ENCODE measurements at regions not wholly inside any gene's neighbourhood (a gene's known extent, or its start where the extent isn't known, plus 50 kb on each side); places are given as distances from the start of the nearest gene placed in this dataset.

GRCh38 chr3:18734309-18734708, 309.2 kb upstream of the SATB1 start:
- no peaks in the 10 kb centered on the region for H3K36me3 ChIP-seq (ENCODE audit: control insufficient read depth, insufficient read depth, low read length)
- no peaks in the 10 kb centered on the region for H3K9me3 ChIP-seq (replicated peaks; ENCODE audit: control insufficient read depth, low read depth, low read length)
- H3K4me3 ChIP-seq (ENCODE audit: low read length), result no peak overlapping the region
- whole genome bisulfite sequencing (ENCODE audit: insufficient coverage), result no CpG with 5 or more reads among the region's 2 CpGs
- no peak overlapping the region for H3K27ac ChIP-seq (ENCODE audit: low read length)
- peaks cover 5% of the 10 kb centered on the region for H3K4me1 ChIP-seq (ENCODE audit: control insufficient read depth, insufficient read depth, low read length)
- DNase-seq, result no peak
- no peaks in the 10 kb centered on the region for H3K27me3 ChIP-seq (ENCODE audit: control insufficient read depth, insufficient read depth, low read length)

- no peak for DNase-seq
- WGBS (ENCODE audit: insufficient coverage), result no CpG with 5 or more reads among the region's 1 CpG
- H3K4me1 ChIP-seq (ENCODE audit: control insufficient read depth, insufficient read depth, low read length), result peaks cover 5% of the 10 kb centered on the region
- H3K27ac ChIP-seq (ENCODE audit: low read length), result no peak overlapping the region
- no peak overlapping the region for H3K4me3 ChIP-seq (ENCODE audit: low read length)
- H3K9me3 ChIP-seq (replicated peaks; ENCODE audit: control insufficient read depth, low read depth, low read length), result no peaks in the 10 kb centered on the region
- H3K27me3 ChIP-seq (ENCODE audit: control insufficient read depth, insufficient read depth, low read length), result no peaks in the 10 kb centered on the region
- no peaks in the 10 kb centered on the region for H3K36me3 ChIP-seq (ENCODE audit: control insufficient read depth, insufficient read depth, low read length)
These were observed 307.3 kb upstream of the SATB1 start for GRCh38 chr3:18732474-18732873.

GRCh38 chr3:18730491-18730890, 305.4 kb upstream of the SATB1 start:
- Histone ChIP-seq H3K9me3 (replicated peaks; ENCODE audit: control insufficient read depth, low read depth, low read length) (no peaks in the 10 kb centered on the region), H3K27ac (ENCODE audit: low read length) (no peak overlapping the region), H3K27me3 (ENCODE audit: control insufficient read depth, insufficient read depth, low read length) (no peaks in the 10 kb centered on the region), H3K36me3 (ENCODE audit: control insufficient read depth, insufficient read depth, low read length) (no peaks in the 10 kb centered on the region), H3K4me3 (ENCODE audit: low read length) (no peak overlapping the region), H3K4me1 (ENCODE audit: control insufficient read depth, insufficient read depth, low read length) (peaks cover 5% of the 10 kb centered on the region)
- WGBS (ENCODE audit: insufficient coverage), result no CpG with 5 or more reads among the region's 2 CpGs
- no peak for DNase-seq

GRCh38 chr3:18729671-18730070, 304.5 kb upstream of the SATB1 start:
- DNase-seq, result no peak
- no peak overlapping the region for H3K4me3 ChIP-seq (ENCODE audit: low read length)
- WGBS (ENCODE audit: insufficient coverage), result no CpG with 5 or more reads among the region's 1 CpG
- H3K36me3 ChIP-seq (ENCODE audit: control insufficient read depth, insufficient read depth, low read length), result no peaks in the 10 kb centered on the region
- H3K27ac ChIP-seq (ENCODE audit: low read length), result no peak overlapping the region
- no peaks in the 10 kb centered on the region for H3K9me3 ChIP-seq (replicated peaks; ENCODE audit: control insufficient read depth, low read depth, low read length)
- H3K27me3 ChIP-seq (ENCODE audit: control insufficient read depth, insufficient read depth, low read length), result no peaks in the 10 kb centered on the region
- peaks cover 4% of the 10 kb centered on the region for H3K4me1 ChIP-seq (ENCODE audit: control insufficient read depth, insufficient read depth, low read length)

DNA sequence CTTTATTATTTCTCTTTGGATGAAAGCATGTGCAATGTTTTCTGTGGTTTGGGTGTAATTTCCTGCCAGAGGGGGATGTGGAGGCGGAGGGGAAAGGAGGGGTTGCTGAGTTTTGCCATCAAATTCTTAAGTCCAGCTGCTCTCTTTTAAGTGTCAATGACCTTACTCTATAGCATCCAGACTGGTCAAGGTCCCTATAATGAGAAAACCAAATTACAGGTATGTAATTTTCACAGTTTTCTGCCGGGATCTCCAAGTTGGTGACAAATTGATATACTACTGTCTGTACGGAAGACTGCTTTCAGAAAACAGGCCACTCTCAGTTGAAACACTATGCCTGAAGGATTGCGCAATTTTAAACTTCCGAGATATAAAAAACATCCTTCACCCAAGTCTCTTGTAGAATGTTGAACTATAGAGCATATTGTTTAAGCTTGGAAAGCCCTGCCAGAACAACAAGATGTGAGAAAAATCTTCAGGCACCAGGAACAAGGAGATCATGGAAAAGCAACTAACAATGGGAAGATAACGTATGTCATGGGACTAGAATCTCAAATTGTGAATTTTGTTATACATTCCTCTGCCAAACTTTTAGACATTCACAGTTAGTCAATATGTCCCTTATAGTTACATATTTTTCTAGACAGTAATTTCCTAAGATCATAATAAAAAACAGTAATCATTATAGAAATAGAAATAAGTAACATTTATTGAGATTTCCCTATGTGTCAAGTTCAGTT, 300.7 kb upstream of the SATB1 start:
- Histone ChIP-seq H3K36me3 (ENCODE audit: control insufficient read depth, insufficient read depth, low read length) (no peaks in the 10 kb centered on the region), H3K4me1 (ENCODE audit: control insufficient read depth, insufficient read depth, low read length) (no peaks in the 10 kb centered on the region), H3K4me3 (ENCODE audit: low read length) (no peak overlapping the region), H3K9me3 (replicated peaks; ENCODE audit: control insufficient read depth, low read depth, low read length) (no peaks in the 10 kb centered on the region), H3K27ac (ENCODE audit: low read length) (no peak overlapping the region), H3K27me3 (ENCODE audit: control insufficient read depth, insufficient read depth, low read length) (no peaks in the 10 kb centered on the region)
- no CpG with 5 or more reads among the region's 6 CpGs for WGBS (ENCODE audit: insufficient coverage)
- DNase-seq, result peak; percentile 68

- H3K27ac ChIP-seq (ENCODE audit: low read length), result no peak overlapping the region
- 88% methylated on average over 1 of the region's 2 CpGs for WGBS (ENCODE audit: insufficient coverage)
These were observed 299.3 kb upstream of the SATB1 start for GRCh38 chr3:18724456-18724855.

DNA sequence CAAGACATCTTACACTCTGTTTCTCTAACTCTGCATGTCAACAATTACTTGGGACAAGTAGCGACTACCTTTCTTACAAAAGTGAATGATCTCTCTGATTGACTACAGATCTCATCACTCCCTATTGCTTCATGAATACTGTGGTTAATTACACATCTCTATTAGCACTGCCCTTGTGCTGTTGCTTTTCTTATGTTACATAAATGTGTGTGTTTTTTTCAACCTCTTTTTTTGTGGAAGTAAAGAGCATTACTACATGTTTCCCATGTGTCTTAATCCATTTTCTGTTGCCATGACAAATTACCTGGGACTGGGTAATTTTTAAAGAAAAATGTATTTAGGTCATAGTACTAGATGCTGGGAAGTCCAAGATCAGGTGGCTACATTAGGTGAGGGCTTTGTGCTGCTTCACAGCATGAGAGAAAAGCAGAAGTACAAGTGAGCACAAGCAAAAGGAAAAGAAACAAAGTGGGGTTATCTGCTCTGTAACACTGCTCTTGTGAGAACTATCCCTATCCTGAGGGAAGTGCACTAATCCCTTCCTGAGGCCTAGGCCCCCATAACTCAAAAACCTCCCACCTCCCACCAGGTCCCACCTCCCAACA, 298.2 kb upstream of the SATB1 start:
- WGBS (ENCODE audit: insufficient coverage), result no CpG with 5 or more reads among the region's 1 CpG
- no peak for DNase-seq
- no peak overlapping the region for H3K4me3 ChIP-seq (ENCODE audit: low read length)
- H3K9me3 ChIP-seq (replicated peaks; ENCODE audit: control insufficient read depth, low read depth, low read length), result no peaks in the 10 kb centered on the region
- H3K27me3 ChIP-seq (ENCODE audit: control insufficient read depth, insufficient read depth, low read length), result no peaks in the 10 kb centered on the region
- no peak overlapping the region for H3K27ac ChIP-seq (ENCODE audit: low read length)
- H3K4me1 ChIP-seq (ENCODE audit: control insufficient read depth, insufficient read depth, low read length), result no peaks in the 10 kb centered on the region
- H3K36me3 ChIP-seq (ENCODE audit: control insufficient read depth, insufficient read depth, low read length), result no peaks in the 10 kb centered on the region

More at GRCh38 chr3:18724456-18724855, 299.3 kb upstream of the SATB1 start:
- no peak for DNase-seq
- Histone ChIP-seq H3K27me3 (ENCODE audit: control insufficient read depth, insufficient read depth, low read length) (no peaks in the 10 kb centered on the region), H3K36me3 (ENCODE audit: control insufficient read depth, insufficient read depth, low read length) (no peaks in the 10 kb centered on the region), H3K4me3 (ENCODE audit: low read length) (no peak overlapping the region), H3K9me3 (replicated peaks; ENCODE audit: control insufficient read depth, low read depth, low read length) (no peaks in the 10 kb centered on the region), H3K4me1 (ENCODE audit: control insufficient read depth, insufficient read depth, low read length) (no peaks in the 10 kb centered on the region)

GRCh38 chr3:18720543-18720942, 295.4 kb upstream of the SATB1 start:
- no CpG with 5 or more reads among the region's 5 CpGs for WGBS (ENCODE audit: insufficient coverage)
- Histone ChIP-seq H3K4me3 (ENCODE audit: low read length) (no peak overlapping the region), H3K36me3 (ENCODE audit: control insufficient read depth, insufficient read depth, low read length) (no peaks in the 10 kb centered on the region), H3K27me3 (ENCODE audit: control insufficient read depth, insufficient read depth, low read length) (no peaks in the 10 kb centered on the region), H3K27ac (ENCODE audit: low read length) (no peak overlapping the region), H3K4me1 (ENCODE audit: control insufficient read depth, insufficient read depth, low read length) (no peaks in the 10 kb centered on the region), H3K9me3 (replicated peaks; ENCODE audit: control insufficient read depth, low read depth, low read length) (no peaks in the 10 kb centered on the region)
- no peak for DNase-seq

DNA sequence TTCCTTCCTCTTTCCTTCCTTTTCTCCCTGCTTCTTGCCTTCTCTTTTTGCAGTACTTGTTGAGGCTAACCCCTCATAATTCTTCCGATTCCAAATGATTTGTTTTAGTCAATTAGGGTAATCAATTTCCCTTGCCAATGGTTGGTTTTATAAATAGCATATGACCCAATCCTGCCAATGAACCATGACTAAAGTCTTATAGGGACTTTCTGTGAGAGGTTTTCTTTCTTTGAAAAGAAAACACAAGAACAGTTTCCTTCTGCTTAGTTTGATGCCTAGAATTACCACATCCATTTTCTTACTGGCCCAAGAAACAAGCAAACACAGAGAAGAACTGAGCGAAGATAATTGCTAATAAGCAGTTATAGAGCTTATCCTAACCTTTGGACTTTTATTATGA, 292.5 kb upstream of the SATB1 start:
- H3K27me3 ChIP-seq (ENCODE audit: control insufficient read depth, insufficient read depth, low read length), result no peaks in the 10 kb centered on the region
- no peak for DNase-seq
- H3K36me3 ChIP-seq (ENCODE audit: control insufficient read depth, insufficient read depth, low read length), result no peaks in the 10 kb centered on the region
- H3K9me3 ChIP-seq (replicated peaks; ENCODE audit: control insufficient read depth, low read depth, low read length), result no peaks in the 10 kb centered on the region
- no CpG with 5 or more reads among the region's 2 CpGs for WGBS (ENCODE audit: insufficient coverage)
- no peak overlapping the region for H3K4me3 ChIP-seq (ENCODE audit: low read length)
- H3K4me1 ChIP-seq (ENCODE audit: control insufficient read depth, insufficient read depth, low read length), result no peaks in the 10 kb centered on the region
- no peak overlapping the region for H3K27ac ChIP-seq (ENCODE audit: low read length)

- 66% methylated on average over 2 of the region's 3 CpGs for WGBS (ENCODE audit: insufficient coverage)
- Histone ChIP-seq H3K9me3 (replicated peaks; ENCODE audit: control insufficient read depth, low read depth, low read length) (no peaks in the 10 kb centered on the region), H3K27ac (ENCODE audit: low read length) (no peak overlapping the region), H3K4me3 (ENCODE audit: low read length) (no peak overlapping the region), H3K4me1 (ENCODE audit: control insufficient read depth, insufficient read depth, low read length) (no peaks in the 10 kb centered on the region), H3K27me3 (ENCODE audit: control insufficient read depth, insufficient read depth, low read length) (no peaks in the 10 kb centered on the region), H3K36me3 (ENCODE audit: control insufficient read depth, insufficient read depth, low read length) (no peaks in the 10 kb centered on the region)
- no peak for DNase-seq
These were observed 291.7 kb upstream of the SATB1 start for GRCh38 chr3:18716821-18717220.
